GM12878 (cell line): ENCODE measurements at regions not wholly inside any gene's neighbourhood (a gene's known extent, or its start where the extent isn't known, plus 50 kb on each side); places are given as distances from the start of the nearest gene placed in this dataset.

Experiments used
- CBFB ChIP-seq: IDR thresholded peaks from 2 replicates; pipeline ENCODE4 v1.6.1; 2016; ENCODE audit warnings: antibody characterized with exemption, low read depth
- MEF2B ChIP-seq: fragments of 450-650 bp; IDR thresholded peaks from 2 replicates; pipeline ENCODE4 v1.6.1; 2018; ENCODE audit warnings: mild to moderate bottlenecking, moderate library complexity; ENCODE audit not compliant: partially characterized antibody, poor library complexity, severe bottlenecking
- RUNX3 ChIP-seq: IDR thresholded peaks from 2 replicates; pipeline ENCODE4 v1.6.1; 2012; ENCODE audit warnings: low read length, inconsistent platforms
- TARDBP ChIP-seq: IDR thresholded peaks from 2 replicates; pipeline ENCODE4 v1.6.1; 2016; ENCODE audit warnings: borderline replicate concordance
- ZBED1 ChIP-seq: IDR thresholded peaks from 2 replicates; pipeline ENCODE4 v1.6.1; 2016; ENCODE audit warnings: borderline replicate concordance
- TF ChIP-seq, protein P1 (sequence below): fragments of 450-650 bp; IDR thresholded peaks from 2 replicates; pipeline ENCODE4 v1.6.1; 2018; ENCODE audit warnings: borderline replicate concordance, mild to moderate bottlenecking; ENCODE audit not compliant: partially characterized antibody
- TF ChIP-seq, protein P2 (sequence below): fragments of 450-650 bp; IDR thresholded peaks from 2 replicates; pipeline ENCODE4 v1.6.1; 2017; ENCODE audit warnings: mild to moderate bottlenecking, moderate library complexity
- TF ChIP-seq, protein P3 (sequence below): IDR thresholded peaks from 2 replicates; pipeline ENCODE4 v1.6.1; 2011; ENCODE audit warnings: low read depth, low read length, improper control_type of control experiment, borderline replicate concordance
- TF ChIP-seq, protein P4 (sequence below): fragments of 450-650 bp; formaldehyde crosslinking; IDR thresholded peaks from 2 replicates; pipeline ENCODE4 v1.4.0; 2022; ENCODE audit warnings: mild to moderate bottlenecking, moderate library complexity

DNA sequence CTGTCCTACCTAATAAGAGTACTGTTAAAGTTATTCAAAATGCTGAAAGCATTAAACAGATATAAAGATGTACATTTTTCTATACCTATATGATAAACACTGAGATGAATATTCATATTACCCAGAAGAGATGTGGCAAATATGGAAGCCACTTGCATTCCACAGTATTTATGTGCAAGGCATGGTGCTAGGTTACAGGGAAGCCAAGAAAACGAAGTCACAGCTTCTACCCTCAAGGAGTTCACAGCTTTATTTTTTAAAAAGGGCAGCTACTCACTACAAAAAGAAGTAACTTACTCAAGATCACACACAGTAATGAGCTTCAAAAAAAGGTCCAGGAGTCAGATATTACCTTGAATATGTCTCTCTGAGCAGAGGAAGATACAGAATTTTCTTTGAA, 484.6 kb downstream of the ZNF608 start (continued):
- TF ChIP-seq, protein P1, sequence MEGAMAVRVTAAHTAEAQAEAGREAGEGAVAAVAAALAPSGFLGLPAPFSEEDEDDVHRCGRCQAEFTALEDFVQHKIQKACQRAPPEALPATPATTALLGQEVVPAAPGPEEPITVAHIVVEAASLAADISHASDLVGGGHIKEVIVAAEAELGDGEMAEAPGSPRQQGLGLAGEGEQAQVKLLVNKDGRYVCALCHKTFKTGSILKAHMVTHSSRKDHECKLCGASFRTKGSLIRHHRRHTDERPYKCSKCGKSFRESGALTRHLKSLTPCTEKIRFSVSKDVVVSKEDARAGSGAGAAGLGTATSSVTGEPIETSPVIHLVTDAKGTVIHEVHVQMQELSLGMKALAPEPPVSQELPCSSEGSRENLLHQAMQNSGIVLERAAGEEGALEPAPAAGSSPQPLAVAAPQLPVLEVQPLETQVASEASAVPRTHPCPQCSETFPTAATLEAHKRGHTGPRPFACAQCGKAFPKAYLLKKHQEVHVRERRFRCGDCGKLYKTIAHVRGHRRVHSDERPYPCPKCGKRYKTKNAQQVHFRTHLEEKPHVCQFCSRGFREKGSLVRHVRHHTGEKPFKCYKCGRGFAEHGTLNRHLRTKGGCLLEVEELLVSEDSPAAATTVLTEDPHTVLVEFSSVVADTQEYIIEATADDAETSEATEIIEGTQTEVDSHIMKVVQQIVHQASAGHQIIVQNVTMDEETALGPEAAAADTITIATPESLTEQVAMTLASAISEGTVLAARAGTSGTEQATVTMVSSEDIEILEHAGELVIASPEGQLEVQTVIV: no peak
- TF ChIP-seq MEF2B (no peak), TARDBP (no peak), RUNX3 (no peak), CBFB (no peak), ZBED1 (no peak)
- TF ChIP-seq, protein P2, sequence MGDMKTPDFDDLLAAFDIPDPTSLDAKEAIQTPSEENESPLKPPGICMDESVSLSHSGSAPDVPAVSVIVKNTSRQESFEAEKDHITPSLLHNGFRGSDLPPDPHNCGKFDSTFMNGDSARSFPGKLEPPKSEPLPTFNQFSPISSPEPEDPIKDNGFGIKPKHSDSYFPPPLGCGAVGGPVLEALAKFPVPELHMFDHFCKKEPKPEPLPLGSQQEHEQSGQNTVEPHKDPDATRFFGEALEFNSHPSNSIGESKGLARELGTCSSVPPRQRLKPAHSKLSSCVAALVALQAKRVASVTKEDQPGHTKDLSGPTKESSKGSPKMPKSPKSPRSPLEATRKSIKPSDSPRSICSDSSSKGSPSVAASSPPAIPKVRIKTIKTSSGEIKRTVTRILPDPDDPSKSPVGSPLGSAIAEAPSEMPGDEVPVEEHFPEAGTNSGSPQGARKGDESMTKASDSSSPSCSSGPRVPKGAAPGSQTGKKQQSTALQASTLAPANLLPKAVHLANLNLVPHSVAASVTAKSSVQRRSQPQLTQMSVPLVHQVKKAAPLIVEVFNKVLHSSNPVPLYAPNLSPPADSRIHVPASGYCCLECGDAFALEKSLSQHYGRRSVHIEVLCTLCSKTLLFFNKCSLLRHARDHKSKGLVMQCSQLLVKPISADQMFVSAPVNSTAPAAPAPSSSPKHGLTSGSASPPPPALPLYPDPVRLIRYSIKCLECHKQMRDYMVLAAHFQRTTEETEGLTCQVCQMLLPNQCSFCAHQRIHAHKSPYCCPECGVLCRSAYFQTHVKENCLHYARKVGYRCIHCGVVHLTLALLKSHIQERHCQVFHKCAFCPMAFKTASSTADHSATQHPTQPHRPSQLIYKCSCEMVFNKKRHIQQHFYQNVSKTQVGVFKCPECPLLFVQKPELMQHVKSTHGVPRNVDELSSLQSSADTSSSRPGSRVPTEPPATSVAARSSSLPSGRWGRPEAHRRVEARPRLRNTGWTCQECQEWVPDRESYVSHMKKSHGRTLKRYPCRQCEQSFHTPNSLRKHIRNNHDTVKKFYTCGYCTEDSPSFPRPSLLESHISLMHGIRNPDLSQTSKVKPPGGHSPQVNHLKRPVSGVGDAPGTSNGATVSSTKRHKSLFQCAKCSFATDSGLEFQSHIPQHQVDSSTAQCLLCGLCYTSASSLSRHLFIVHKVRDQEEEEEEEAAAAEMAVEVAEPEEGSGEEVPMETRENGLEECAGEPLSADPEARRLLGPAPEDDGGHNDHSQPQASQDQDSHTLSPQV: no peak
- TF ChIP-seq, protein P3, sequence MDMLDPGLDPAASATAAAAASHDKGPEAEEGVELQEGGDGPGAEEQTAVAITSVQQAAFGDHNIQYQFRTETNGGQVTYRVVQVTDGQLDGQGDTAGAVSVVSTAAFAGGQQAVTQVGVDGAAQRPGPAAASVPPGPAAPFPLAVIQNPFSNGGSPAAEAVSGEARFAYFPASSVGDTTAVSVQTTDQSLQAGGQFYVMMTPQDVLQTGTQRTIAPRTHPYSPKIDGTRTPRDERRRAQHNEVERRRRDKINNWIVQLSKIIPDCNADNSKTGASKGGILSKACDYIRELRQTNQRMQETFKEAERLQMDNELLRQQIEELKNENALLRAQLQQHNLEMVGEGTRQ: no peak
- TF ChIP-seq, protein P4, sequence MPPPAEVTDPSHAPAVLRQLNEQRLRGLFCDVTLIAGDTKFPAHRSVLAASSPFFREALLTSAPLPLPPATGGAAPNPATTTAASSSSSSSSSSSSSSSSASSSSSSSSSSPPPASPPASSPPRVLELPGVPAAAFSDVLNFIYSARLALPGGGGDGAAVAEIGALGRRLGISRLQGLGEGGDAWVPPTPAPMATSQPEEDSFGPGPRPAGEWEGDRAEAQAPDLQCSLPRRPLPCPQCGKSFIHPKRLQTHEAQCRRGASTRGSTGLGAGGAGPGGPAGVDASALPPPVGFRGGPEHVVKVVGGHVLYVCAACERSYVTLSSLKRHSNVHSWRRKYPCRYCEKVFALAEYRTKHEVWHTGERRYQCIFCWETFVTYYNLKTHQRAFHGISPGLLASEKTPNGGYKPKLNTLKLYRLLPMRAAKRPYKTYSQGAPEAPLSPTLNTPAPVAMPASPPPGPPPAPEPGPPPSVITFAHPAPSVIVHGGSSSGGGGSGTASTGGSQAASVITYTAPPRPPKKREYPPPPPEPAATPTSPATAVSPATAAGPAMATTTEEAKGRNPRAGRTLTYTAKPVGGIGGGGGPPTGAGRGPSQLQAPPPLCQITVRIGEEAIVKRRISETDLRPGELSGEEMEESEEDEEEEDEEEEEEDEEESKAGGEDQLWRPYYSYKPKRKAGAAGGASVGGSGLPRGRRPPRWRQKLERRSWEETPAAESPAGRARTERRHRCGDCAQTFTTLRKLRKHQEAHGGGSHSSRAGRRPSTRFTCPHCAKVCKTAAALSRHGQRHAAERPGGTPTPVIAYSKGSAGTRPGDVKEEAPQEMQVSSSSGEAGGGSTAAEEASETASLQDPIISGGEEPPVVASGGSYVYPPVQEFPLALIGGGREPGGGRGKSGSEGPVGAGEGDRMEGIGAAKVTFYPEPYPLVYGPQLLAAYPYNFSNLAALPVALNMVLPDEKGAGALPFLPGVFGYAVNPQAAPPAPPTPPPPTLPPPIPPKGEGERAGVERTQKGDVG (CRISPR knock-in tag): no peak
